Naive thymus-derived CD4-positive, alpha-beta T cell (primary cell): ENCODE measurements at regions not wholly inside any gene's neighbourhood (a gene's known extent, or its start where the extent isn't known, plus 50 kb on each side); places are given as distances from the start of the nearest gene placed in this dataset.

Source experiments
- ATAC-seq: fragments of 150-1000 bp; cut with Tn5 transposase; 2 replicates; pipeline ENCODE4 v1.10.0; 2021; ENCODE audit warnings: mild to moderate bottlenecking, moderate library complexity
- CTCF ChIA-PET: fragments of 350-600 bp; sonication (Branson Sonifier 250); formaldehyde crosslinking; loops from one replicate; lab custom pipeline; 2021; ENCODE audit warnings: antibody characterized with exemption; lab: Charles Lee
- POLR2A ChIA-PET: fragments of 350-600 bp; sonication (Branson Sonifier 250); formaldehyde crosslinking; loops from one replicate; lab custom pipeline; 2021; ENCODE audit warnings: antibody characterized with exemption, inconsistent platforms; lab: Charles Lee
- DNase-seq, 9 donors: peaks; one replicate each; pipeline versions ENCODE4 v3.0.0 to v3.0.0-alpha.2; 2020 to 2022; ENCODE audit warnings: mixed read lengths in 1 of 9
- H3K27ac ChIP-seq: one replicate; pipeline ENCODE4 v1.7.0; 2013; ENCODE audit warnings: mild to moderate bottlenecking, low read depth, low read length, moderate library complexity
- H3K27me3 ChIP-seq, 2 donors: one replicate each; pipeline ENCODE4 v1.7.0; 2013; ENCODE audit warnings: low read length in 2 of 2, mild to moderate bottlenecking in 2 of 2, moderate library complexity in 2 of 2; ENCODE audit not compliant: control insufficient read depth in 2 of 2, insufficient read depth in 2 of 2
- H3K36me3 ChIP-seq, 3 experiments: 1 replicate in 2 of 3; 2 replicates in 1 of 3; pipeline ENCODE4 v1.7.0; 2013; ENCODE audit warnings: low read length in 3 of 3, mild to moderate bottlenecking in 3 of 3, moderate library complexity in 1 of 3; ENCODE audit not compliant: insufficient read depth in 3 of 3, control insufficient read depth in 2 of 3
- H3K4me1 ChIP-seq, 2 donors: one replicate each; pipeline ENCODE4 v1.7.0; 2013; ENCODE audit warnings: low read length in 2 of 2, mild to moderate bottlenecking in 2 of 2, moderate library complexity in 1 of 2; ENCODE audit not compliant: control insufficient read depth in 2 of 2, insufficient read depth in 2 of 2
- H3K4me3 ChIP-seq: 2 replicates; pipeline ENCODE4 v1.7.0; 2013; ENCODE audit warnings: mild to moderate bottlenecking, low read length
- H3K9me3 ChIP-seq, 3 experiments: 1 replicate in 2 of 3; 2 replicates in 1 of 3; pipeline ENCODE4 v1.7.0; 2013; ENCODE audit warnings: low read length in 3 of 3; ENCODE audit not compliant: control insufficient read depth in 2 of 3
- H3K27ac Mint-ChIP-seq, 9 donors: one replicate each; pipeline ENCODE4 v1.8.0; 2020 to 2022; ENCODE audit warnings: mixed read lengths in 9 of 9, mild to moderate bottlenecking in 8 of 9, moderate library complexity in 5 of 9, inconsistent platforms in 2 of 9
- H3K27me3 Mint-ChIP-seq, 5 donors: one replicate each; pipeline ENCODE4 v1.8.0; 2021 to 2022; ENCODE audit warnings: mixed read lengths in 5 of 5, mild to moderate bottlenecking in 1 of 5
- H3K36me3 Mint-ChIP-seq, 5 donors: one replicate each; pipeline ENCODE4 v1.8.0; 2020 to 2022; ENCODE audit warnings: mixed read lengths in 5 of 5, mild to moderate bottlenecking in 3 of 5, inconsistent platforms in 1 of 5
- H3K4me1 Mint-ChIP-seq, 7 donors: one replicate each; pipeline ENCODE4 v1.8.0; 2020 to 2022; ENCODE audit warnings: mixed read lengths in 7 of 7, mild to moderate bottlenecking in 3 of 7, inconsistent platforms in 1 of 7
- H3K4me3 Mint-ChIP-seq, 10 donors: one replicate each; pipeline ENCODE4 v1.8.0; 2020 to 2022; ENCODE audit warnings: mild to moderate bottlenecking in 10 of 10, mixed read lengths in 10 of 10, moderate library complexity in 6 of 10, inconsistent platforms in 2 of 10
- H3K9me3 Mint-ChIP-seq, 11 donors: one replicate each; pipeline ENCODE4 v1.8.0; 2020 to 2022; ENCODE audit warnings: mixed read lengths in 11 of 11, mild to moderate bottlenecking in 4 of 11, inconsistent platforms in 1 of 11, moderate library complexity in 1 of 11
- intact Hi-C, 2 donors: fragments of 100-400 bp; cut with micrococcal nuclease; formaldehyde crosslinking; loops; one replicate each; pipeline ENCODE4 v1.15.1; 2023

- no peak for ATAC-seq
- no peaks in the 10 kb centered on the region for H3K27me3 ChIP-seq
- DNase-seq, result no peak
- Mint-ChIP-seq H3K36me3 (no peaks in the 10 kb centered on the region), H3K27me3 (peaks cover 6 to 30% (median 10%) of the 10 kb centered on the region in 5 donors), H3K4me1 (no peaks in the 10 kb centered on the region), H3K27ac (no peak overlapping the region), H3K9me3 (peaks cover 0 to 10% (median 2%) of the 10 kb centered on the region in 11 donors), H3K4me3 (no peak overlapping the region)
- intact Hi-C loops, result no loop called here
- no peaks in the 10 kb centered on the region for H3K9me3 ChIP-seq
- no peak overlapping the region for H3K27ac ChIP-seq
- POLR2A ChIA-PET, result no interaction called here
- CTCF ChIA-PET, result no interaction called here
- H3K4me1 ChIP-seq, result no peaks in the 10 kb centered on the region
- no peaks in the 10 kb centered on the region for H3K36me3 ChIP-seq
- H3K4me3 ChIP-seq, result no peak overlapping the region
Observed at GRCh38 chr2:234852941-234853340, 98.9 kb upstream of the SH3BP4 start.

- Mint-ChIP-seq H3K4me3 (no peak overlapping the region), H3K4me1 (no peaks in the 10 kb centered on the region), H3K9me3 (peaks cover 0 to 10% (median 2%) of the 10 kb centered on the region in 11 donors), H3K36me3 (no peaks in the 10 kb centered on the region), H3K27me3 (peaks cover 6 to 39% (median 12%) of the 10 kb centered on the region in 5 donors), H3K27ac (no peak overlapping the region)
- no peak for DNase-seq
- no peak overlapping the region for H3K27ac ChIP-seq
- no peak for ATAC-seq
- ChIA-PET CTCF (no interaction called here), POLR2A (no interaction called here)
- no peaks in the 10 kb centered on the region for H3K4me1 ChIP-seq
- H3K27me3 ChIP-seq, result no peaks in the 10 kb centered on the region
- H3K4me3 ChIP-seq, result no peak overlapping the region
- no peaks in the 10 kb centered on the region for H3K9me3 ChIP-seq
- intact Hi-C loops, result no loop called here
- H3K36me3 ChIP-seq, result no peaks in the 10 kb centered on the region
Observed at GRCh38 chr2:234852035-234852434, 99.8 kb upstream of the SH3BP4 start.

GRCh38 chr2:234851451-234851850, 100.4 kb upstream of the SH3BP4 start:
- no peaks in the 10 kb centered on the region for H3K4me1 Mint-ChIP-seq
- H3K4me3 Mint-ChIP-seq, result no peak overlapping the region
- peaks cover 6 to 45% (median 12%) of the 10 kb centered on the region in 5 donors for H3K27me3 Mint-ChIP-seq
- ATAC-seq, result no peak
- H3K27ac Mint-ChIP-seq, result no peak overlapping the region
- H3K9me3 ChIP-seq, result no peaks in the 10 kb centered on the region
- H3K9me3 Mint-ChIP-seq, result peaks cover 0 to 10% (median 2%) of the 10 kb centered on the region in 11 donors
- no peak for DNase-seq
- H3K4me1 ChIP-seq, result no peaks in the 10 kb centered on the region
- no peaks in the 10 kb centered on the region for H3K27me3 ChIP-seq
- no peak overlapping the region for H3K4me3 ChIP-seq
- H3K36me3 ChIP-seq, result no peaks in the 10 kb centered on the region
- no peaks in the 10 kb centered on the region for H3K36me3 Mint-ChIP-seq
- no peak overlapping the region for H3K27ac ChIP-seq
- ChIA-PET POLR2A (no interaction called here), CTCF (no interaction called here)
- intact Hi-C loops, result no loop called here

- Histone ChIP-seq H3K4me1 (no peaks in the 10 kb centered on the region), H3K27ac (no peak overlapping the region), H3K4me3 (no peak overlapping the region), H3K36me3 (no peaks in the 10 kb centered on the region), H3K9me3 (no peaks in the 10 kb centered on the region), H3K27me3 (no peaks in the 10 kb centered on the region)
- DNase-seq (no peak), ATAC-seq (no peak)
- H3K27ac Mint-ChIP-seq, result no peak overlapping the region
- ChIA-PET POLR2A (no interaction called here), CTCF (no interaction called here)
- no peaks in the 10 kb centered on the region for H3K4me1 Mint-ChIP-seq
- intact Hi-C loops, result no loop called here
- no peaks in the 10 kb centered on the region for H3K36me3 Mint-ChIP-seq
- H3K4me3 Mint-ChIP-seq, result no peak overlapping the region
- peaks cover 0 to 9% (median 2%) of the 10 kb centered on the region in 11 donors for H3K9me3 Mint-ChIP-seq
- H3K27me3 Mint-ChIP-seq, result peaks cover 6 to 45% (median 12%) of the 10 kb centered on the region in 5 donors
Observed at GRCh38 chr2:234850818-234851217, 101.0 kb upstream of the SH3BP4 start.

- POLR2A ChIA-PET, result no interaction called here
- no peak overlapping the region for H3K4me3 ChIP-seq
- no peak overlapping the region for H3K27ac Mint-ChIP-seq
- H3K27me3 ChIP-seq, result no peaks in the 10 kb centered on the region
- intact Hi-C loops, result no loop called here
- peaks cover 6 to 45% (median 12%) of the 10 kb centered on the region in 5 donors for H3K27me3 Mint-ChIP-seq
- H3K36me3 Mint-ChIP-seq, result no peaks in the 10 kb centered on the region
- H3K4me1 Mint-ChIP-seq, result no peaks in the 10 kb centered on the region
- H3K36me3 ChIP-seq, result no peaks in the 10 kb centered on the region
- DNase-seq, result no peak
- no peak for ATAC-seq
- H3K9me3 Mint-ChIP-seq, result peaks cover 0 to 3% (median 0%) of the 10 kb centered on the region in 11 donors
- CTCF ChIA-PET, result no interaction called here
- no peaks in the 10 kb centered on the region for H3K9me3 ChIP-seq
- no peak overlapping the region for H3K4me3 Mint-ChIP-seq
- H3K27ac ChIP-seq, result no peak overlapping the region
- no peaks in the 10 kb centered on the region for H3K4me1 ChIP-seq
Observed at GRCh38 chr2:234849678-234850077, 102.1 kb upstream of the SH3BP4 start.

- H3K36me3 Mint-ChIP-seq, result no peaks in the 10 kb centered on the region
- no peaks in the 10 kb centered on the region for H3K4me1 ChIP-seq
- H3K4me1 Mint-ChIP-seq, result no peaks in the 10 kb centered on the region
- CTCF ChIA-PET, result no interaction called here
- no peaks in the 10 kb centered on the region for H3K27me3 ChIP-seq
- DNase-seq (no peak), ATAC-seq (no peak)
- H3K9me3 ChIP-seq, result no peaks in the 10 kb centered on the region
- peaks cover 0 to 3% (median 0%) of the 10 kb centered on the region in 11 donors for H3K9me3 Mint-ChIP-seq
- H3K4me3 ChIP-seq, result no peak overlapping the region
- peaks cover 2 to 40% (median 12%) of the 10 kb centered on the region in 5 donors for H3K27me3 Mint-ChIP-seq
- POLR2A ChIA-PET, result no interaction called here
- no peak overlapping the region for H3K4me3 Mint-ChIP-seq
- H3K27ac Mint-ChIP-seq, result no peak overlapping the region
- intact Hi-C loops, result no loop called here
- no peaks in the 10 kb centered on the region for H3K36me3 ChIP-seq
- no peak overlapping the region for H3K27ac ChIP-seq
Observed at GRCh38 chr2:234848578-234848977, 103.2 kb upstream of the SH3BP4 start.

- Mint-ChIP-seq H3K4me1 (no peaks in the 10 kb centered on the region), H3K27me3 (peaks cover 0 to 33% (median 11%) of the 10 kb centered on the region in 5 donors), H3K9me3 (peaks cover 0 to 3% (median 0%) of the 10 kb centered on the region in 11 donors), H3K36me3 (no peaks in the 10 kb centered on the region), H3K4me3 (no peak overlapping the region), H3K27ac (no peak overlapping the region)
- H3K36me3 ChIP-seq, result no peaks in the 10 kb centered on the region
- POLR2A ChIA-PET, result no interaction called here
- CTCF ChIA-PET, result no interaction called here
- no peaks in the 10 kb centered on the region for H3K4me1 ChIP-seq
- H3K27me3 ChIP-seq, result no peaks in the 10 kb centered on the region
- ATAC-seq (no peak), DNase-seq (no peak)
- intact Hi-C loops, result no loop called here
- no peak overlapping the region for H3K4me3 ChIP-seq
- no peaks in the 10 kb centered on the region for H3K9me3 ChIP-seq
- no peak overlapping the region for H3K27ac ChIP-seq
Observed at GRCh38 chr2:234847639-234848038, 104.2 kb upstream of the SH3BP4 start.
